Heart right ventricle (tissue), 16 donors: ENCODE measurements at regions not wholly inside any gene's neighbourhood (a gene's known extent, or its start where the extent isn't known, plus 50 kb on each side); places are given as distances from the start of the nearest gene placed in this dataset.

Experiments
- ATAC-seq, 8 donors: fragments of 200-7000 bp; cut with Tn5 transposase; one replicate each; pipeline ENCODE4 v1.9.1; 2020; ENCODE audit warnings: mild to moderate bottlenecking in 8 of 8, moderate library complexity in 8 of 8, moderate number of reproducible peaks in 1 of 8
- DNase-seq, 2 donors: peaks; one replicate each; pipeline ENCODE4 v3.0.0-alpha.2; 2020
- H3K27ac ChIP-seq, 10 donors: fragments of 200-600 bp; sonication (generic) in 2 of 10; one replicate each; pipeline versions ENCODE4 v1.5.0 to v1.8.0; 2020 to 2022; ENCODE audit warnings: mild to moderate bottlenecking in 3 of 10
- H3K27me3 ChIP-seq, 7 donors: fragments of 200-600 bp; one replicate each; pipeline ENCODE4 v1.8.0; 2021 to 2022; ENCODE audit warnings: mild to moderate bottlenecking in 2 of 7
- H3K36me3 ChIP-seq, 9 donors: fragments of 200-600 bp; sonication (generic) in 1 of 9; one replicate each; pipeline versions ENCODE4 v1.5.0 to v1.8.0; 2020 to 2022; ENCODE audit warnings: mild to moderate bottlenecking in 2 of 9
- H3K4me1 ChIP-seq, 9 donors: fragments of 200-600 bp; sonication (generic) in 1 of 9; one replicate each; pipeline versions ENCODE4 v1.5.0 to v1.8.0; 2020 to 2022; ENCODE audit warnings: mild to moderate bottlenecking in 4 of 9
- H3K4me3 ChIP-seq, 10 donors: fragments of 200-600 bp; sonication (generic) in 2 of 10; one replicate each; pipeline versions ENCODE4 v1.5.0 to v1.8.0; 2020 to 2022; ENCODE audit warnings: mild to moderate bottlenecking in 7 of 10, moderate library complexity in 2 of 10
- H3K9me3 ChIP-seq, 11 donors: fragments of 200-600 bp in 10 of 11; sonication (generic) in 2 of 11; one replicate each; pipeline versions ENCODE4 v1.5.0 to v1.8.0; 2013 to 2022; ENCODE audit warnings: mild to moderate bottlenecking in 2 of 11, control low read depth in 1 of 11, moderate library complexity in 1 of 11
- CTCF ChIP-seq, 9 donors: fragments of 200-600 bp; sonication (generic) in 2 of 9; IDR thresholded peaks; one replicate each; pipeline versions ENCODE4 v1.5.0 to v1.8.0; 2021 to 2022; ENCODE audit warnings: antibody characterized with exemption in 9 of 9, mild to moderate bottlenecking in 5 of 9, moderate library complexity in 1 of 9
- WGBS, 2 donors: extraction: QIAGEN DNeasy Blood & Tissue Kit; methylation state at CpG; one replicate each; pipeline ENCODE4 v1.1.7; 2013; ENCODE audit warnings: inconsistent platforms in 1 of 2; 5-methylcytosine and 5-hydroxymethylcytosine counted together
- intact Hi-C, 10 donors: fragments of 100-400 bp; cut with DNase I; formaldehyde crosslinking; loops; one replicate each; pipeline versions ENCODE4 v1.11.1 to v1.14.2; 2022
- donor health status: Arrhythmogenic right ventricular cardiomyopathy.
- donor health status: ischemic (EF 13 %, LVEDD 7.1; RV severe dilation, severe dysfunction).
- donor health status: healthy with polysubstance abuse.
- donor health status: DM: no; HTN: yes; CAD: no.
- donor health status: DM: no; HTN: no; CAD: no.
- donor health status: ischemic (EF 25% LVEDD 6.9; RV normal size, moderate dysfunction).
- donor health status: ischemic (EF 25% LVEDD 5.7; RV mildly dilated, moderate dysfunction).
- donor health status: healthy.
- donor health status: DM: yes; HTN: yes; CAD: no.
- donor health status: Ischemic cardiomyopathy.
- donor health status: ischemic (EF 35%, LVEDD 5.7; RV mildly dilated, moderate dysfunction).
- donor health status: nonischemic (EF 11% LVEDD 7.7; RV severe dilation, severe dysfunction).
- donor health status: DM: yes; HTN: yes; CAD: no.
- donor health status: PGD.
- donor health status: ischemic (EF 29% LVEDD 5.4; RV normal size, mild dysfunction).
- donor health status: nonischemic (EF 23%, LVEDD 6.1; RV moderate dilation, normal function).

DNA sequence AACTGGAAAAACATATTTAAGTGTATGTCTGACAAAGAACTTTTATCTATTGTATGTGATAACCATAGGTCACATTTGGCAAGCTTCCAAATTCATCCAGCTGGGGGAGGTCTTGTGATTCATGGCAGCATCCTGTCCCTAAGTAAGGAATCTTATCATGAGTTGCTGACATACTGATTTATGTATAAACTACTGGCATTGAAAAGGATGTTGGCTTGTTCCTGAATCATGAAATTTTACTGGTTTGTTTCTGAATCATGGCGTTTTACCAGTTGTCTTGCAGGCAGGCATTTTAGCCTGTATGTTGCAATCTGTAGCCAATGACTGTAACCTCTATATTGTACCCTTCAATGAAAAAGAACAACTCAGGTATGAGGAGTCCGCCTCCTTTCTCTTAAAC, 244.8 kb downstream of the IPO8 start:
- DNase-seq (no peak), ATAC-seq (no peak)
- Histone ChIP-seq H3K4me1 (no peaks in the 10 kb centered on the region), H3K27me3 (no peaks in the 10 kb centered on the region), H3K27ac (no peak overlapping the region), H3K4me3 (no peak overlapping the region), H3K9me3 (peaks cover 0 to 31% (median 7%) of the 10 kb centered on the region in 11 donors), H3K36me3 (no peaks in the 10 kb centered on the region)
- no peak for TF ChIP-seq CTCF (IDR thresholded peaks at IDR 0.05)
- intact Hi-C loops = no loop called here
- 65 to 77% methylated on average over 2 of the region's 2 CpGs for WGBS, 2 donors

- intact Hi-C loops = no loop called here
These were observed 245.4 kb downstream of the IPO8 start for GRCh38 chr12:30450226-30450625.

GRCh38 chr12:30448038-30448437, 247.6 kb downstream of the IPO8 start:
- Histone ChIP-seq H3K9me3 (peaks cover 0 to 31% (median 7%) of the 10 kb centered on the region in 11 donors), H3K27me3 (no peaks in the 10 kb centered on the region), H3K36me3 (no peaks in the 10 kb centered on the region), H3K4me1 (no peaks in the 10 kb centered on the region), H3K27ac (no peak overlapping the region), H3K4me3 (no peak overlapping the region)
- DNase-seq (no peak), ATAC-seq (no peak)
- whole genome bisulfite sequencing, 2 donors = 94 to 95% methylated on average over 2 of the region's 2 CpGs
- TF ChIP-seq CTCF (IDR thresholded peaks at IDR 0.05) = no peak
- intact Hi-C loops = no loop called here

More at GRCh38 chr12:30450226-30450625, 245.4 kb downstream of the IPO8 start:
- Histone ChIP-seq H3K36me3 (no peaks in the 10 kb centered on the region), H3K4me1 (no peaks in the 10 kb centered on the region), H3K9me3 (peaks cover 0 to 31% (median 7%) of the 10 kb centered on the region in 11 donors), H3K27ac (no peak overlapping the region), H3K27me3 (no peaks in the 10 kb centered on the region), H3K4me3 (no peak overlapping the region)
- ATAC-seq (no peak), DNase-seq (no peak)
- no peak for TF ChIP-seq CTCF (IDR thresholded peaks at IDR 0.05)

DNA sequence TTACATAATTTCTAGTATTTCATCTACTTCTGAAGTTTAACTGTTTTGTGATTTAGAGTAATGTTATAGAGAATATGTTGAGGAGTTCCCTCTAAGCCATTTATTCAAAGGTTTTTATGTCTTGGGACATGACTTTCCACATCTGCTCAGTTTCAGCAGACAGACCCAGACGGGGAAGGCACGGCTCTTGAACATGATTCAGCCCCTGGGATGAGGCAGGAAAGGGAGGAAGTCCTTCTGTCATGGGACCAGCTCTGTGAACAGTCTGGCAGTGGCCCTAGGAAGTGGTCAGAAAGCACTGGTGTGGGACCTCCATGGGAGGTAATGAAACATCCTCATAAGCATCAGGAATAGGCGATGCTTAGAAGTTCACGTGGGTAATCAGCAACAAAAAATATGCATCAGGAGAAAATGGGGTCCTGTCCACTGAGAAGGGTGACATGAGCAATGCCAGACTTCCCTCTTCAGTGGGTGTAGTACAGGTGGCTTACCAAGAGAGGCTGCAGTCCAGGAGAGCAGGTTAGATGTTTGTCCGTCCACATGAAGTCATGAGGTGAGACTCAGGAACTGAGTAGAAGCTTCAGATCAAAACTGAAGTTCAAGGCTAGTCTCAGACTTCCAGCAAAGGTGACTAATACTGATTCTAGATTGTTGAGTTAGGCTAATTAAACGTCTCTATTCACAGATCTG, 248.5 kb downstream of the IPO8 start:
- TF ChIP-seq CTCF (IDR thresholded peaks at IDR 0.05) = no peak
- Histone ChIP-seq H3K4me3 (no peak overlapping the region), H3K27me3 (no peaks in the 10 kb centered on the region), H3K27ac (no peak overlapping the region), H3K36me3 (no peaks in the 10 kb centered on the region), H3K9me3 (peaks cover 0 to 31% (median 7%) of the 10 kb centered on the region in 11 donors), H3K4me1 (no peaks in the 10 kb centered on the region)
- peak in 1 of 8 donors; percentile 25 for ATAC-seq
- WGBS, 2 donors = 47 to 54% methylated on average over 6 of the region's 6 CpGs
- DNase-seq = no peak
- intact Hi-C loops = no loop called here
